ENCODE measurements at regions not wholly inside any gene's neighbourhood (a gene's known extent, or its start where the extent isn't known, plus 50 kb on each side); places are given as distances from the start of the nearest gene placed in this dataset.
"Not testable (repeated sequence)": the region's sequence is repeated elsewhere in the genome, so short reads cannot be mapped to it uniquely, and the experiment has no call there.

- DNase-seq (ENCODE audit: low read depth, low spot score): no peak
- TF ChIP-seq CTCF (conservative IDR thresholded peaks at IDR 0.05): no peak
- Mint-ChIP-seq H3K4me1 (no peaks in the 10 kb centered on the region), H3K27ac (ENCODE audit: unreplicated experiment) (no peak overlapping the region), H3K4me3 (no peak overlapping the region), H3K36me3 (ENCODE audit: low read depth) (no peaks in the 10 kb centered on the region), H3K9me3 (peaks cover 5% of the 10 kb centered on the region), H3K27me3 (ENCODE audit: low read depth) (no peaks in the 10 kb centered on the region)
These were observed 124.6 kb upstream of the SGO1 start for GRCh38 chr3:20310629-20311028.

GRCh38 chr3:20307383-20307782, 121.4 kb upstream of the SGO1 start:
- Mint-ChIP-seq H3K4me3 (no peak overlapping the region), H3K27me3 (ENCODE audit: low read depth) (no peaks in the 10 kb centered on the region)
- no peak for DNase-seq (ENCODE audit: low read depth, low spot score)

GRCh38 chr3:20305647-20306046, 119.6 kb upstream of the SGO1 start:
- Mint-ChIP-seq H3K4me3 (no peak overlapping the region), H3K9me3 (no peaks in the 10 kb centered on the region), H3K27ac (ENCODE audit: unreplicated experiment) (no peak overlapping the region), H3K4me1 (no peaks in the 10 kb centered on the region), H3K36me3 (ENCODE audit: low read depth) (no peaks in the 10 kb centered on the region), H3K27me3 (ENCODE audit: low read depth) (no peaks in the 10 kb centered on the region)
- TF ChIP-seq CTCF (conservative IDR thresholded peaks at IDR 0.05): no peak
- DNase-seq (ENCODE audit: low read depth, low spot score): no peak

More at GRCh38 chr3:20307383-20307782, 121.4 kb upstream of the SGO1 start:
- Mint-ChIP-seq H3K36me3 (ENCODE audit: low read depth) (no peaks in the 10 kb centered on the region), H3K4me1 (no peaks in the 10 kb centered on the region), H3K27ac (ENCODE audit: unreplicated experiment) (no peak overlapping the region), H3K9me3 (peaks cover 3% of the 10 kb centered on the region)
- no peak for TF ChIP-seq CTCF (conservative IDR thresholded peaks at IDR 0.05)

GRCh38 chr3:20302766-20303165, 116.8 kb upstream of the SGO1 start:
- no peaks in the 10 kb centered on the region for H3K36me3 Mint-ChIP-seq (ENCODE audit: low read depth)
- no peaks in the 10 kb centered on the region for H3K9me3 Mint-ChIP-seq
- no peak overlapping the region for H3K27ac Mint-ChIP-seq (ENCODE audit: unreplicated experiment)
- no peak for DNase-seq (ENCODE audit: low read depth, low spot score)
- no peaks in the 10 kb centered on the region for H3K27me3 Mint-ChIP-seq (ENCODE audit: low read depth)
- H3K4me3 Mint-ChIP-seq: no peak overlapping the region
- H3K4me1 Mint-ChIP-seq: no peaks in the 10 kb centered on the region
- TF ChIP-seq CTCF (conservative IDR thresholded peaks at IDR 0.05): no peak

- no peak for TF ChIP-seq CTCF (conservative IDR thresholded peaks at IDR 0.05)
- no peak for DNase-seq (ENCODE audit: low read depth, low spot score)
- Mint-ChIP-seq H3K4me3 (no peak overlapping the region), H3K9me3 (peaks cover 5% of the 10 kb centered on the region), H3K27ac (ENCODE audit: unreplicated experiment) (no peak overlapping the region), H3K4me1 (no peaks in the 10 kb centered on the region), H3K36me3 (ENCODE audit: low read depth) (peaks cover 5% of the 10 kb centered on the region), H3K27me3 (ENCODE audit: low read depth) (no peaks in the 10 kb centered on the region)
These were observed 102.0 kb upstream of the SGO1 start for GRCh38 chr3:20288050-20288449.

- Mint-ChIP-seq H3K4me3 (no peak overlapping the region), H3K9me3 (peaks cover 10% of the 10 kb centered on the region), H3K27ac (ENCODE audit: unreplicated experiment) (no peak overlapping the region), H3K36me3 (ENCODE audit: low read depth) (peaks cover 4% of the 10 kb centered on the region), H3K27me3 (ENCODE audit: low read depth) (no peaks in the 10 kb centered on the region), H3K4me1 (no peaks in the 10 kb centered on the region)
- no peak for TF ChIP-seq CTCF (conservative IDR thresholded peaks at IDR 0.05)
- no peak for DNase-seq (ENCODE audit: low read depth, low spot score)
These were observed 94.3 kb upstream of the SGO1 start for GRCh38 chr3:20280257-20280656.

- H3K27ac Mint-ChIP-seq (ENCODE audit: unreplicated experiment); H3K27me3 Mint-ChIP-seq (ENCODE audit: low read depth); H3K4me1 Mint-ChIP-seq; H3K36me3 Mint-ChIP-seq (ENCODE audit: low read depth); DNase-seq (ENCODE audit: low read depth, low spot score); H3K4me3 Mint-ChIP-seq: not testable (repeated sequence)
- H3K9me3 Mint-ChIP-seq: peaks cover 13% of the 10 kb centered on the region
These were observed 80.0 kb upstream of the SGO1 start for GRCh38 chr3:20265977-20266376.

All from neural crest cell (in vitro differentiated cells).